Osteoblast (primary cell): ENCODE measurements at regions not wholly inside any gene's neighbourhood (a gene's known extent, or its start where the extent isn't known, plus 50 kb on each side); places are given as distances from the start of the nearest gene placed in this dataset.

ENCODE experiments used
- DNase-seq: peaks from one replicate; pipeline ENCODE4 v3.0.0; 2011; ENCODE audit warnings: low spot score, mixed read lengths; ENCODE audit not compliant: insufficient read length; ENCODE audit errors: missing footprints
- H2AFZ ChIP-seq: 2 replicates; pipeline ENCODE4 v1.6.0; 2011; ENCODE audit warnings: mild to moderate bottlenecking, low read length
- H3K27ac ChIP-seq: 2 replicates; pipeline ENCODE4 v1.5.1; 2011; ENCODE audit warnings: mild to moderate bottlenecking, low read depth, low read length, moderate library complexity
- H3K27me3 ChIP-seq: 2 replicates; pipeline ENCODE4 v1.6.0; 2012; ENCODE audit warnings: mild to moderate bottlenecking, control low read depth, inconsistent platforms, low read length, moderate library complexity; ENCODE audit not compliant: insufficient read depth
- H3K36me3 ChIP-seq: 2 replicates; pipeline ENCODE4 v1.5.1; 2011; ENCODE audit warnings: mild to moderate bottlenecking, low read length, control low read depth, moderate library complexity; ENCODE audit not compliant: insufficient read depth
- H3K4me1 ChIP-seq: 2 replicates; pipeline ENCODE4 v1.5.1; 2011; ENCODE audit warnings: mild to moderate bottlenecking, low read length, control low read depth, moderate library complexity; ENCODE audit not compliant: insufficient read depth
- H3K4me2 ChIP-seq: 2 replicates; pipeline ENCODE4 v1.6.0; 2011; ENCODE audit warnings: mild to moderate bottlenecking, low read length; ENCODE audit not compliant: insufficient read depth
- H3K4me3 ChIP-seq: fragments of 200-600 bp; sonication (generic); 3 replicates; pipeline ENCODE4 v1.5.1; 2012; ENCODE audit warnings: mild to moderate bottlenecking, low read length, inconsistent platforms; ENCODE audit not compliant: insufficient read depth
- H3K79me2 ChIP-seq: 2 replicates; pipeline ENCODE4 v1.6.0; 2012; ENCODE audit warnings: mild to moderate bottlenecking, low read length, control low read depth, inconsistent platforms; ENCODE audit not compliant: insufficient read depth
- H3K9me3 ChIP-seq: 2 replicates; pipeline ENCODE4 v1.5.1; 2011; ENCODE audit warnings: low read depth, low read length, control low read depth
- H4K20me1 ChIP-seq: 2 replicates; pipeline ENCODE4 v1.6.0; 2012; ENCODE audit warnings: mild to moderate bottlenecking, low read length, control low read depth; ENCODE audit not compliant: insufficient read depth
- CTCF ChIP-seq: IDR thresholded peaks from 2 replicates; pipeline ENCODE4 v1.5.1; 2011; ENCODE audit warnings: mild to moderate bottlenecking, low read depth, low read length, moderate library complexity; ENCODE audit errors: extremely low read depth

- DNase-seq, result no peak
- Histone ChIP-seq H3K4me2 (no peak overlapping the region), H3K4me3 (no peak overlapping the region), H3K36me3 (no peaks in the 10 kb centered on the region), H3K27me3 (no peaks in the 10 kb centered on the region), H4K20me1 (no peaks in the 10 kb centered on the region), H2AFZ (no peak overlapping the region), H3K79me2 (no peaks in the 10 kb centered on the region), H3K27ac (no peak overlapping the region), H3K9me3 (peaks cover 7% of the 10 kb centered on the region), H3K4me1 (no peaks in the 10 kb centered on the region)
- no peak for TF ChIP-seq CTCF
These were observed 1744.9 kb downstream of the NCAM2 start for GRCh38 chr21:22743085-22743484.

- no peaks in the 10 kb centered on the region for H3K9me3 ChIP-seq
- no peak for DNase-seq
These were observed 1756.5 kb downstream of the NCAM2 start for GRCh38 chr21:22754746-22755145.

GRCh38 chr21:22758478-22758877, 1760.3 kb downstream of the NCAM2 start:
- no peaks in the 10 kb centered on the region for H3K27me3 ChIP-seq
- no peaks in the 10 kb centered on the region for H3K36me3 ChIP-seq
- no peaks in the 10 kb centered on the region for H3K4me1 ChIP-seq
- H2AFZ ChIP-seq, result no peak overlapping the region
- H4K20me1 ChIP-seq, result no peaks in the 10 kb centered on the region
- no peak for TF ChIP-seq CTCF
- H3K4me3 ChIP-seq, result no peak overlapping the region
- no peaks in the 10 kb centered on the region for H3K9me3 ChIP-seq
- no peaks in the 10 kb centered on the region for H3K79me2 ChIP-seq
- H3K4me2 ChIP-seq, result no peak overlapping the region
- DNase-seq, result no peak
- no peak overlapping the region for H3K27ac ChIP-seq

More at GRCh38 chr21:22754746-22755145, 1756.5 kb downstream of the NCAM2 start:
- Histone ChIP-seq H3K79me2 (no peaks in the 10 kb centered on the region), H2AFZ (no peak overlapping the region), H3K36me3 (no peaks in the 10 kb centered on the region), H3K4me1 (no peaks in the 10 kb centered on the region), H3K27ac (no peak overlapping the region), H3K4me3 (no peak overlapping the region), H3K27me3 (no peaks in the 10 kb centered on the region), H3K4me2 (no peak overlapping the region), H4K20me1 (no peaks in the 10 kb centered on the region)
- TF ChIP-seq CTCF, result no peak

- Histone ChIP-seq H3K27me3 (no peaks in the 10 kb centered on the region), H3K4me1 (no peaks in the 10 kb centered on the region), H3K4me2 (no peak overlapping the region), H3K4me3 (no peak overlapping the region), H3K9me3 (no peaks in the 10 kb centered on the region), H3K36me3 (no peaks in the 10 kb centered on the region), H3K79me2 (no peaks in the 10 kb centered on the region), H3K27ac (no peak overlapping the region), H4K20me1 (no peaks in the 10 kb centered on the region), H2AFZ (no peak overlapping the region)
- no peak for DNase-seq
- TF ChIP-seq CTCF, result no peak
These were observed 1764.3 kb downstream of the NCAM2 start for GRCh38 chr21:22762463-22762862.
